ENCODE measurements at regions not wholly inside any gene's neighbourhood (a gene's known extent, or its start where the extent isn't known, plus 50 kb on each side); places are given as distances from the start of the nearest gene placed in this dataset.

- TF ChIP-seq POLR2AphosphoS5 (IDR thresholded peaks at IDR 0.05) (no peak), CTCF (IDR thresholded peaks at IDR 0.05) (no peak), POLR2A (IDR thresholded peaks at IDR 0.05) (no peak)
Observed at GRCh38 chr7:130989101-130989795, 255.2 kb upstream of the KLF14 start.

Data from sigmoid colon (tissue), 4 donors.